HG03066 (cell line): ENCODE measurements at regions not wholly inside any gene's neighbourhood (a gene's known extent, or its start where the extent isn't known, plus 50 kb on each side); places are given as distances from the start of the nearest gene placed in this dataset.
"Not testable (repeated sequence)": the region's sequence is repeated elsewhere in the genome, so short reads cannot be mapped to it uniquely, and the experiment has no call there.

Experiments
- ATAC-seq: cut with Tn5 transposase; IDR thresholded peaks from one replicate; pipeline ENCODE4 v1.9.1; 2021; ENCODE audit warnings: low read depth; ENCODE audit not compliant: unreplicated experiment

DNA sequence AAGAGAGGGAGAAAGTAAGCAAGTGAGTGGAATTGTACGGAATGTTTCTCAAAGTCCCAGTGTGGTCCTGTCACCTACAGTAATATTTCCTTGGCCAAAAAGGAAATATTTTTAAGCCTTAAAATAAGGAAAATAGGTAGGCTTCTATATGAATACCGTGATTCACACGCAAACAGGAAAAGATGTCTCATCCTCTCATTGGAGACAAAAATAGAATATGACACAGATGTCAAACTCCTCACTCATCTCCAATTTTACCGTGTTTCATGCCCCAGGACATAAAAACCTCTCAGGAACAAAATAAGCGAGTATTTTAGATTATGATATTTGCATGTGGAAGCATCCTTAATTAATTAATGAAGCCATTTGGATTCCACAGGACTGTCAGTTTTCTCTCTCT lies 1269.5 kb downstream of the RAPGEF2 start:
- no peak for ATAC-seq

GRCh38 chr4:160373911-160374310 lies 1271.0 kb downstream of the RAPGEF2 start:
- no peak for ATAC-seq

GRCh38 chr4:160375772-160376452 lies 1273.0 kb downstream of the RAPGEF2 start:
- no peak for ATAC-seq

DNA sequence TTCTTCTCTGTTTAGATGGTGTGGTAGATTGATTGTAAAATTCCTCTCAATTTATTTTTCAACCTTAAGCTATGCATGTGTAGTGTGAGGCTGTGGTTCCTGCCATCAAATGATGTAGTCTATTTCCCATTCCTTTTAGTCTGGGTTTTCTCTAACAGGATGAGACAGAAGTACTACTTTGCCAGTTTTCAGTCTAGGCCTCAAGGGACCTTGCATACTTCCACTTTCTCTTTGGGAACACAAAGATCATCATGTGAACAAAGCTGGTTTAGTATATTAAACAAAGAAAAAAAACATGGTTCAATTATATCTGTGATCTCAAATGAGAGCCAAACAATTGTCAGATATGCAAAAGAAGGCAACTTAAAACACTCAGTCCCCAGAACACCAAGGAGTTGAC lies 1284.0 kb downstream of the RAPGEF2 start:
- no peak for ATAC-seq

DNA sequence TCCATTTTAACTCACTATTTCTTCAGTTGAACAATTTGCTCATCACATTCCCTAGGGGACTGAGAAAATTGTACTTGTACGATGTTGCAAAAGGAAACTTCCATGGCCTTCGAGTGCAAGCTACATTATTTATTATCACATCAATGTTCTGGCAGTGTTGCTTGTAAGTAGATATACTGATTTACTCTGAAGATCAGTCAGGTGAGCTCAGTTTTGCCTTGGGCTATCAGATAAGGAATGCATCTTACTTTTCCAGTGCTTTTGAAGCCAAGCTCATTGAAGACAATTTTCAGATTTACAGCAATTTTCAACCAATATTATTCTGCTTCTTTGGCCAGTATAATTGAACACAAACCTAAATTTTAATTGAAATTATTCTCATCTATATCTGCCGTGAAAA lies 1296.9 kb downstream of the RAPGEF2 start:
- ATAC-seq: no peak

DNA sequence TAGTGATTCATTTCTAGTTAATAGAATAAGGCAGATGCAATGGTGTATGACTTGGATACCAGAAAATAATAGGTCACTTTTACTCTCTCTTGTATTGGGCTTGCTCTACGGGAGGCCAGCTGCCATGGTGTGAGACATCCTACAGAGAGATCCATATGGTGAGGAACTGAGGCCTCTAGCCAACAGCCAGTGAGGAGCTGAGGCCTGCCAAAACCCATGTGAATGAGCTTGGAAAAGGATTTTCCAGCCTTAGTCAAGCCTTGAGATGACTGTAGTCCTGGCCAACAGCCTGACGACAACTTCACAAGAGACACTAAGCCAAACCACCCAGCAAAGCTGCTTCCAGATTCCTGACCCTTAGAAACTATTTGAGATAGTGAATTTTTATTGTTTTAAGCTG lies 1300.2 kb downstream of the RAPGEF2 start:
- ATAC-seq: no peak

- no peak for ATAC-seq
Measured at GRCh38 chr4:160406263-160406825, 1303.5 kb downstream of the RAPGEF2 start.

DNA sequence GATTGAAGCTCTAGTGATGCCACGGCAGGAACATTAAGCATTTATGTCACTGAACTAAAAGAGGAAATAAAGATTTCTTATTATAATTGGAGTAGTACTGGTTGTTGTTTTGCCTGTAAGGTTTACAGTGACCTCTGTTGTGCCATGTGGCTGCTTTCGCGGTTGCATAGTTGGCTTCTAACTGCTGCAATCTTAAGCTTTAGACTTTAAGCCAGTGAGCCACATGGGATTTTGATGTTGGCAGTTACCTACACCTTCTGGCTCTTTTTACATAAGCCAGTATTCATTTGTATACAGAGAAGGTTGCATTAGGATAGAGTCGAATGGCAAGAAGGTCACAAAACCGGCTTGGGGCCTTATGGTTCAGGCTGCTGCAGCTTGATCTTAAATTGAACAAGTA lies 1311.6 kb downstream of the RAPGEF2 start:
- no peak for ATAC-seq

DNA sequence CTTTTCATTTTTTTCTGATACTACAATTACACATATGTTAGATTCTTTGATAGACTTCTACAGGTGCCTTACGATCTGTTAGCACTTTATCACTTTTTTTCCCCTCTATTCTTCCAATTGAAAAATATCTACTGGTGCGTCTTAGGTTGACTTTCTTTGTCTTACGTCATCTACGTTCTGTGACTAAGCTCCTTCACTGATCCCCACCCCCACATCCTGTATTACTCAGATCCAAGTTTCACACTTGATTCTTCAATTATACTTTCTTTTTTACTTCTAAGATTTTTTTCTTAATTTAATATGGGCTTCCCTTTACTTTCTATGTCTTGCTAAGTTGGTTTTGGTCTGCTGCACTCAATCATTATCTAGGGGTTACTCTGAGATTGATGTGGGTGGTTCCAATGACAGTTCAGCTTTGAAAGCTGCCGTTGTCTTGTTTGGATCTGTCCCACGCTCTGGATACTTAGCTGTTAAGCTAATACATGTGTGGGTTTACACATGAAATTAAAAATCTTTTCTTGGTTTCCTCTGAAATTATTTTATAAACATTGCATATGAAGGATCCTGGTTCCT lies 1321.1 kb downstream of the RAPGEF2 start:
- ATAC-seq: no peak

DNA sequence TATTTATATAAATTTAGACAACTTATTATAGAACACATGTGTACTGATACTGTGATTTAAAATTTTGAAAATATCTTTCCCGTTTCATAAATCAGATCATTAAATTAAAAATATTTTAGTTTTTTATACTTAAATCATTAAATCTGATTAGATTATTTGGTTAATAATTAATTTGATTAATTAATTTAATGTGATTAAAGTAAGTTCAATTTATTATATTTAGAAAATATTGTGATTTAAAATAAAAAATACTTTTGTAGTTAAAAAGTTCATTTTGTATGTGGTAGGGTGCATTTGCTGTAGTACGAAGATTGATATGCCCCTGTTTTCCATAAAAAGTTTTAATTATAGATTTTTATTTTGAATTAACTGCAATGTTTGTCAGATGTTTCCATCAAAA lies 1323.4 kb downstream of the RAPGEF2 start:
- ATAC-seq: no peak

- no peak for ATAC-seq
Measured at GRCh38 chr4:160450876-160451275, 1348.0 kb downstream of the RAPGEF2 start.

DNA sequence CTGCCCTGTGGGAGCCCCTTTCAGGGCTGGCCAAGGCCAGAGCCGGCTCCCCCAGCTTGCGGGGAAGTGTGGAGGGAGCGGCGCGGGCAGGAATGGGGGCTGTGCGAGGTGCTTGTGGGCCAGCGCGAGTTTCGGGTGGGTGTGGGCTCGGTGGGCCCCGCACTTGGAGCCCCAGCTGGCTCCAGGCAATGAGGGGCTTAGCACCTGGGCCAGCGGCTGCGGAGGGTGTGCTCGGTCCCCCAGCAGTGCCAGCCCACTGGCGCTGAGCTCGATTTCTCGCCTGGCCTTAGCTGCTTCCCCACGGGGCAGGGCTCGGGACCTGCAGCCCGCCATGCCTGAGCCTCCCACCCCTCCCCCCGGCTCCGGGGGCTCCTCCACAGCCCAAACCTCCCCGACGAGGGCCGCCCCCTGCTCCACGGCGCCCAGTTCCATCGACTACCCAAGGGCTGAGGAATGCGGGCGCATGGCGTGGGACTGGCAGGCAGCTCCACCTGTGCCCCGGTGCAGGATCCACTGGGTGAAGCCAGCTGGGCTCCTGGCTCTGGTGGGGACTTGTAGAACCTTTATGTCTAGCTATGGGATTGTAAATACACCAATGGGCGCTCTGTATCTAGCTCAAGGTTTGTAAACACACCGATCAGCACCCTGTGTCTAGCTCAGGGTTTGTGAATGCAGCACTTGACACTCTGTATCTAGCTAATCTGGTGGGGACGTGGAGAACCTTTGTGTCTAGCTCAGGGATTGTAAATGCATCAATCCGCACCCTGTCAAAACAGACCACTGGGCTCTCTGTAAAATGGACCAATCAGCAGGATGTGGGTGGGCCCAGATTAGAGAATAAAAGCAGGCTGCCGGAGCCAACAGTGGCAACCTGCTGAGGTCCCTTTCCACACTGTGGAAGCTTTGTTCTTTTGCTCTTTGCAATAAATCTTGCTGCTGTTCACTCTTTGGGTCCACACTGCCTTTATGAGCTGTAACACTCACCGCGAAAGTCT lies 1379.1 kb downstream of the RAPGEF2 start:
- not testable (repeated sequence) for ATAC-seq

DNA sequence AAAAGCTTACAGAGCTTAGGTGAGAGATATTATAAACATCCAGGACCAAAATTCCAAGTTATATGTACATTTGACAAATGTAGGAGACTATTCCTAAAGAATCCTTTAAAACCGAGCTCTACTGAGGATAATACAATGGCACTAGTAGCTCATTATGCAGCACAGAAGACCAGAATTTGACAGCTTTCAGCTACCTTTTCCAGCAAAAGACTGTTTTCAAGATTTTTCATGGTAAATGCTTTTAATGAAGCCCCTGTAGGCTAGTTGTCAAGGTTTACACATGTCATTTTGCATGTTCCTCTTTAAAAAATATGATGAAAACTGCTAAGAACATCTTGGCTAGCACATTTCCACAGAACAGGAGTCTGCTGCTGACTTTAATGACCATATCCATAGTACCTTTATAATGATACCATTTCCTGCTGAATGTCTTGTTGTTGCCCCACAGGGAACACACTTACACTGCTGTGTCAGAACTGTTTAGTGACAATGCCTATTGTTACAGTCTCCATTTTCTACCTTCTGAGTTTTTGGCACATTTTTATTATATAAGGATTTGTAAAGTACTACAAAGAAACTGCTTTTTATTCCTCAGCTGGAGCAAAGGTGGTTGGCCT lies 1382.3 kb downstream of the RAPGEF2 start:
- ATAC-seq: no peak

DNA sequence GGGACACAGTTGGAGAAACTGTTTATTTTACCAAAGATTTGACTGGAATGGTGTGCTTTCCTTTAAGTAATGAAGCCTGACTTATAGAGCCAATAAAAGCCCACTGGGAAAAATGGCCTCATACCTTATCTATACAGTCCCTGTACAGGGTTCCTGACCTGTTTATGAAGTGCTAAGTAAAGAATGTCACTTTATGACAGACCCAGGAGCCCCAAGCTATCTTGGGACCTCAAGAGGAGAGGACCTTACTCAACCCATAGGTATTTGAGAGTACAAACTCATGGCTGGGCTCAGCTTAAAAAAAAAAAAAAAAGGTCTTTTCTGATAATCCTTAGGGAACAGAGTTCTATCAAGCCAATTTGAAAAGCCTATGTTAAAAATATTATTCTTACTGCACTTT lies 1389.3 kb downstream of the RAPGEF2 start:
- ATAC-seq: no peak

DNA sequence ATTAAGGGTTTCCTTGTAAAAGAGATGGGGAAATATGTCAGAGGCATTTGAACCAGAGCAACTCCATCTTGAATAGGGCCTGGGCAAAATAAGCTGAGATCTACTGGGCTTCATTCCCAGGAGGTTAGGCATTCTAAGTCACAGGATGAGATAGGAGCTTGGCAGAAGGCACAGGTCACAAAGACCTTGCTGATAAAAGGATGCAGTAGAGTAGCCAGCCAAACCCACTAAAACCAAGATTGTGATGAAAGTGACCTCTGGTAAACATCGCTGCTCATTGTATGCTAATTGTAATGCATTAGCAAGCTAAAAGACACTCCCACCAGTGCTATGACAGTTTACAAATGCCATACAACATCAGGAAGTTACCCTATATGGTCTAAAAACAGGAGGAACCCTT lies 1390.3 kb downstream of the RAPGEF2 start:
- no peak for ATAC-seq

DNA sequence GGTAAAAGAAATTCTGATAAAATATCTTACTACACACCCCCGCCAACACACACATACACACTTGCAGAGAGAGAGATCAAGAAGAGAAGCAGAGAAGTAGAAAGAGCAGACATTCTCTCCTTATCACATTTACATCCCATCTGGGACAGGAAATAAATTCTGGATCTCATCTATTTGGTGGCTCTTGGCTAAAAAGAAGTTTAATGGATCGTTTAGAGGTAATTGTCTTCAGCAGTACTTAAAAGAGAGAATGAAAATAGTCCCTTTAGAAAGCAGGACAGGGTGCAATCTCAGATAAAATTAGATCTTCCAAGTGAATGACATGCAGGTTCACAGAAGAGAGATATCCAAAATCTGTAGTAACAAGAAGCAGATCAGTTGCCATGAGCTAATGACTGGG lies 1392.5 kb downstream of the RAPGEF2 start:
- ATAC-seq: no peak

GRCh38 chr4:160498211-160498610 lies 1395.3 kb downstream of the RAPGEF2 start:
- no peak for ATAC-seq

DNA sequence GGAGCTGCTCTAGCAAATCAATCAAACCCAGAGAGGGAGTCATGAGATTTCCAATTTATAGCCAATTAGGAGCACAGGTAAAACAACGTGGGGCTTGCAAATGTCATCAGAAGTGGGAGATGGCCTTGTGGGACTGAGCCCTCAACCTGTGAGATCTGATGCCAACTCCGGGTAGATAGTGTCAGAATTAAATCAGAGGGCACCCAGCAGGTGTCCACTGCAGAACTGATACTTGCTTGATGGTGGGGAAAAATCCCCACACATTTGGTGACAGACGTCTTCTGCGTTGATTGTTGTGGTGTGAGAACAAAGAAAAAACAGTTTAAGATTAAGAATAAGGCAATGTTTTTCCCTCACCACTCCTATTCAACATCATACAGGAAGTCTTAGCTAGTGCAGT lies 1402.8 kb downstream of the RAPGEF2 start:
- no peak for ATAC-seq

DNA sequence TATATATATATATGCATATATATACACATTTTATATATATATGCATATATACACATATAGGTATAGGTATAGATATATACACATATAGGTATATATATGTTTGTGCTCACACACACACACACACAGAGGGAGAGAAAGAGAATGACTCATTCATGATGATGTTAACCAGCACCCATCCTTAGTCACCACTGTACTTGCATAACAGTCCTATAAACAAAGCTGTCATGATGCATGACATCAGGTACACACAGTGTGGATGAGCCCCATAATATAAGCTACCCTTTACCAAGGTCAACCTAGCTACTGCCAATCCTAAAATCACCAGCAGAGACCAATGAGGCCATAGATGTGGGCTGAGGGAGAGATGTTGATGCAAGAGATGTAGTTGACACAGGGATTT lies 1408.0 kb downstream of the RAPGEF2 start:
- ATAC-seq: no peak

DNA sequence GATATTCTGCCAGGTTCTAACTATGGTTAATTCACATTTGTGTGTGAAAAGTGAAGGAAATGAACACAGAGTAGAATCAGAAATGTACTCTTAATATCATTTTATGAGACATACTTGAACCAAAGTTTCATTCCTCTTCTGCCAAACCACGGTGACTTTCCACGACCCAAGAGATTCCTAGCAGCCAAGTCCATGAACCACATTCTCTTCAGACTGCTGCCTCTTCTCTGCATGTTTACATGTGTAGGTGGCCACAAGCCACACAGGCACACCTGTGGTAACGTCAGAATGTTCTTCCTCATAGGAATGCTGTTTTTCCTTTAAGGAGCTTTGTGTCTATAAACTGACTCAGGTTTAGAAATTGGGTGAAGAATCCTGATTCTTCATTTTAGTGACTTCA lies 1411.2 kb downstream of the RAPGEF2 start:
- ATAC-seq: no peak

- ATAC-seq: no peak
Measured at GRCh38 chr4:160523231-160523630, 1420.4 kb downstream of the RAPGEF2 start.
